ENCODE measurements at regions not wholly inside any gene's neighbourhood (a gene's known extent, or its start where the extent isn't known, plus 50 kb on each side); places are given as distances from the start of the nearest gene placed in this dataset.
"Not testable (repeated sequence)": the region's sequence is repeated elsewhere in the genome, so short reads cannot be mapped to it uniquely, and the experiment has no call there.

GRCh38 chr20:5381527-5381926 lies 64.8 kb upstream of the PROKR2 start:
- not testable (repeated sequence) for DNase-seq

- no peak for DNase-seq
These were observed 60.7 kb upstream of the PROKR2 start for GRCh38 chr20:5377484-5377883.

- DNase-seq = no peak
These were observed 59.5 kb upstream of the PROKR2 start for GRCh38 chr20:5376228-5376627.

- no peak for DNase-seq
These were observed 57.4 kb upstream of the PROKR2 start for GRCh38 chr20:5374171-5374570.

GRCh38 chr20:5372371-5372770 lies 55.6 kb upstream of the PROKR2 start:
- DNase-seq = no peak

- DNase-seq = no peak
These were observed 52.9 kb upstream of the PROKR2 start for GRCh38 chr20:5369629-5370028.
